HCT116 (cell line): ENCODE measurements at regions not wholly inside any gene's neighbourhood (a gene's known extent, or its start where the extent isn't known, plus 50 kb on each side); places are given as distances from the start of the nearest gene placed in this dataset.

Experiments
- ATAC-seq: fragments of 200-7000 bp; cut with Tn5 transposase; 2 replicates; pipeline ENCODE4 v1.9.1; 2020; ENCODE audit warnings: mild to moderate bottlenecking, moderate library complexity
- BruUV-seq: library from RNA; stranded (reverse); fragments of 400-500 nt; replicated peaks from 2 replicates; lab custom pipeline; 2021; lab: Mats Ljungman, UMichigan
- CTCF ChIA-PET: fragments of 300-600 bp; sonication (Branson Sonifier 250); formaldehyde crosslinking; loops from one replicate; lab custom pipeline; 2021; ENCODE audit warnings: antibody characterized with exemption; lab: Charles Lee
- POLR2A ChIA-PET: fragments of 300-600, 350-600 bp; sonication (Branson Sonifier 250); formaldehyde crosslinking; loops from one replicate; lab custom pipeline; 2021; ENCODE audit warnings: antibody characterized with exemption; lab: Charles Lee
- RAD21 ChIA-PET, 2 experiments: fragments of 300-600 bp; sonication (Branson Sonifier 250); formaldehyde crosslinking; loops; one replicate each; lab custom pipeline; 2023; ENCODE audit warnings: low total read pairs in 2 of 2; ENCODE audit not compliant: uncharacterized antibody in 2 of 2, unreplicated experiment in 2 of 2, low non-redundant PET in 1 of 2; lab: Charles Lee
- DNase-seq: peaks from one replicate; pipeline ENCODE4 v3.0.0-alpha.2; 2010; ENCODE audit warnings: low read depth, low spot score
- H2AFZ ChIP-seq: fragments of 200-600 bp; shearing (Covaris generic), sonication (generic); 2 replicates; pipeline ENCODE4 v1.6.1; 2017; ENCODE audit warnings: low read depth, mixed run types, mixed read lengths, antibody characterized with exemption, low read length; ENCODE audit not compliant: poor library complexity, severe bottlenecking
- H3K27ac ChIP-seq: 2 replicates; pipeline ENCODE4 v1.5.1; 2012; ENCODE audit warnings: low read depth, low read length
- H3K27me3 ChIP-seq: fragments of 200-600 bp; sonication (generic); 2 replicates; pipeline ENCODE4 v1.6.1; 2016; ENCODE audit warnings: mixed run types, low read length, mixed read lengths; ENCODE audit not compliant: insufficient read depth
- H3K36me3 ChIP-seq, 2 experiments: fragments of 200-500 bp in 1 of 2; fragments of 200-600 bp in 1 of 2; sonication (Bioruptor generic) in 1 of 2; sonication (generic) in 1 of 2; 2 replicates each; pipeline versions ENCODE4 v1.5.1 to v1.6.1; 2014 to 2016; ENCODE audit warnings: low read length in 2 of 2, inconsistent platforms in 1 of 2, mixed read lengths in 1 of 2, mixed run types in 1 of 2; ENCODE audit not compliant: insufficient read depth in 2 of 2, control insufficient read depth in 1 of 2
- H3K4me1 ChIP-seq, 2 experiments: fragments of 200-600 bp in 1 of 2; sonication (generic) in 1 of 2; 2 replicates each; pipeline versions ENCODE4 v1.5.1 to v1.6.1; 2012 to 2017; ENCODE audit warnings: low read length in 2 of 2, inconsistent platforms in 1 of 2, mild to moderate bottlenecking in 1 of 2, mixed read lengths in 1 of 2, mixed run types in 1 of 2, moderate library complexity in 1 of 2; ENCODE audit not compliant: insufficient read depth in 2 of 2, control insufficient read depth in 1 of 2
- H3K4me2 ChIP-seq: fragments of 200-600 bp; sonication (generic); 2 replicates; pipeline ENCODE4 v1.6.1; 2017; ENCODE audit warnings: mixed run types, low read length, mixed read lengths
- H3K4me3 ChIP-seq, 2 experiments: fragments of 200-600 bp in 1 of 2; sonication (generic) in 1 of 2; replicated peaks in 1 of 2; 2 replicates each; pipeline ENCODE4 v1.5.1; 2011 to 2016; ENCODE audit warnings: low read length in 2 of 2, control low read depth in 1 of 2, low read depth in 1 of 2, mild to moderate bottlenecking in 1 of 2, mixed read lengths in 1 of 2, mixed run types in 1 of 2
- H3K79me2 ChIP-seq: fragments of 200-600 bp; sonication (generic); 2 replicates; pipeline ENCODE4 v1.6.1; 2017; ENCODE audit warnings: mild to moderate bottlenecking, mixed run types, low read length, moderate library complexity, mixed read lengths; ENCODE audit not compliant: insufficient read depth
- H3K9ac ChIP-seq: fragments of 200-600 bp; sonication (generic); 2 replicates; pipeline ENCODE4 v1.6.1; 2016; ENCODE audit warnings: low read length, mixed read lengths
- H3K9me2 ChIP-seq: fragments of 200-600 bp; sonication (generic), shearing (Covaris generic); 2 replicates; pipeline ENCODE4 v1.6.1; 2017; ENCODE audit warnings: mixed run types, mild to moderate bottlenecking, moderate library complexity; ENCODE audit not compliant: insufficient read depth
- H3K9me3 ChIP-seq, 2 experiments: fragments of 200-500 bp in 1 of 2; fragments of 200-600 bp in 1 of 2; sonication (Bioruptor generic) in 1 of 2; sonication (generic) in 1 of 2; 2 replicates each; pipeline ENCODE4 v1.6.1; 2014 to 2017; ENCODE audit warnings: low read length in 2 of 2, mixed read lengths in 2 of 2, inconsistent platforms in 1 of 2, low read depth in 1 of 2, mild to moderate bottlenecking in 1 of 2, mixed run types in 1 of 2, moderate library complexity in 1 of 2; ENCODE audit not compliant: control insufficient read depth in 1 of 2, insufficient read depth in 1 of 2
- H4K20me1 ChIP-seq: fragments of 200-600 bp; sonication (generic), shearing (Covaris generic); 2 replicates; pipeline ENCODE4 v1.6.1; 2017; ENCODE audit warnings: mixed run types, mild to moderate bottlenecking, moderate library complexity; ENCODE audit not compliant: insufficient read depth
- EZH2phosphoT487 ChIP-seq: fragments of 200-600 bp; IDR thresholded peaks from 2 replicates; pipeline ENCODE4 v1.6.1; 2018; ENCODE audit warnings: antibody characterized with exemption, borderline replicate concordance
- POLR2A ChIP-seq: IDR thresholded peaks from 2 replicates; pipeline ENCODE4 v1.7.0; 2011; ENCODE audit warnings: borderline replicate concordance; ENCODE audit not compliant: insufficient read depth, insufficient read length; ENCODE audit errors: extremely low read depth
- POLR2AphosphoS5 ChIP-seq: IDR thresholded peaks from 2 replicates; pipeline ENCODE4 v1.6.1; 2011; ENCODE audit warnings: mild to moderate bottlenecking, low read depth, low read length, moderate library complexity
- SP1 ChIP-seq: IDR thresholded peaks from 2 replicates; pipeline ENCODE4 v1.6.1; 2012; ENCODE audit warnings: low read depth
- SRF ChIP-seq: IDR thresholded peaks from 2 replicates; pipeline ENCODE4 v1.6.1; 2012; ENCODE audit warnings: low read depth
- TCF7L2 ChIP-seq: IDR thresholded peaks from 2 replicates; pipeline ENCODE4 v1.7.0; 2011; ENCODE audit warnings: borderline replicate concordance, inconsistent platforms; ENCODE audit not compliant: insufficient read depth, insufficient read length; ENCODE audit errors: extremely low read depth
- YY1 ChIP-seq: IDR thresholded peaks from 2 replicates; pipeline ENCODE4 v1.6.1; 2011; ENCODE audit warnings: low read length, low read depth, moderate library complexity, mild to moderate bottlenecking; ENCODE audit not compliant: insufficient replicate concordance; ENCODE audit errors: extremely low read depth
- ZFX ChIP-seq: fragments of 450-650 bp; IDR thresholded peaks from 2 replicates; pipeline ENCODE4 v1.6.1; 2017
- ZNF274 ChIP-seq: fragments of 200-500 bp; sonication (Bioruptor generic); IDR thresholded peaks from 2 replicates; pipeline ENCODE4 v1.6.1; 2014; ENCODE audit warnings: mild to moderate bottlenecking, low read depth, low read length, inconsistent platforms
- intact Hi-C: fragments of 100-400 bp; cut with micrococcal nuclease; formaldehyde crosslinking; loops from 2 replicates; pipeline ENCODE4 v1.10.0; 2022
- TF ChIP-seq, protein P1 (sequence below): IDR thresholded peaks from 2 replicates; pipeline ENCODE4 v1.6.1; 2012
- TF ChIP-seq, protein P2 (sequence below): IDR thresholded peaks from 2 replicates; pipeline ENCODE4 v1.6.1; 2011; ENCODE audit warnings: mild to moderate bottlenecking, low read length, moderate library complexity; ENCODE audit not compliant: insufficient replicate concordance; ENCODE audit errors: extremely low read depth

DNA sequence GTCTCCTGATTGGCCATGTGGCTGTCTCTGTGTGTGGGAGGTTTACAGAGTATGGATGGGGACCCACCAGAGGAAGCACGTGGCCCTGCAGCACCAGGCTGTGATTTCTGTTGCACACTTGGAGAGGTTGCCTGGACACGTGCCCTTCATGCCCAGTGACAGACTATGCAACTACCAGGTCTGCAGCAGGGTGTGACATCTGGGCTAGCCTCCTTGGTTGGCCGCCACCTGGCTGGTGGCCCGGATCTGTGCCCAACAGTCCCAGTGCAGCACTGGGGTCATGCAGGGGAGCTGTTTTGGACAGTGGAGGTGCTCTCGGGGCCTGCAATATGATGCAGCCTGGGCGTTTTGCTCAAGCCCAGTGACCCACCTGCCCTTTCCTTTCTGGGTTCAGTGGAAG lies 212.5 kb downstream of the UBE3A start:
- H3K27ac ChIP-seq: no peak overlapping the region
- no peak overlapping the region for H3K9ac ChIP-seq
- H2AFZ ChIP-seq: no peak overlapping the region
- no peaks in the 10 kb centered on the region for H3K9me2 ChIP-seq
- intact Hi-C loops: no loop called here
- ChIA-PET CTCF (no interaction called here), RAD21 (no interaction called here), POLR2A (no interaction called here)
- no peaks in the 10 kb centered on the region for H3K4me1 ChIP-seq
- no peak overlapping the region for H3K4me3 ChIP-seq
- DNase-seq (no peak), ATAC-seq (no peak)
- H3K9me3 ChIP-seq: peaks cover 4 to 32% of the 10 kb centered on the region in 2 experiments; a peak in 2 of 4 replicates
- no peaks in the 10 kb centered on the region for H3K79me2 ChIP-seq
- H3K36me3 ChIP-seq: no peaks in the 10 kb centered on the region
- H4K20me1 ChIP-seq: no peaks in the 10 kb centered on the region
- H3K4me2 ChIP-seq: no peak overlapping the region
- H3K27me3 ChIP-seq: no peaks in the 10 kb centered on the region
- TF ChIP-seq ZNF274 (no peak), SRF (no peak), POLR2AphosphoS5 (no peak), TCF7L2 (no peak), POLR2A (no peak), EZH2phosphoT487 (no peak), ZFX (no peak), SP1 (no peak), YY1 (no peak)
- TF ChIP-seq, protein P1, sequence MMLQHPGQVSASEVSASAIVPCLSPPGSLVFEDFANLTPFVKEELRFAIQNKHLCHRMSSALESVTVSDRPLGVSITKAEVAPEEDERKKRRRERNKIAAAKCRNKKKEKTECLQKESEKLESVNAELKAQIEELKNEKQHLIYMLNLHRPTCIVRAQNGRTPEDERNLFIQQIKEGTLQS: no peak
- TF ChIP-seq, protein P2, sequence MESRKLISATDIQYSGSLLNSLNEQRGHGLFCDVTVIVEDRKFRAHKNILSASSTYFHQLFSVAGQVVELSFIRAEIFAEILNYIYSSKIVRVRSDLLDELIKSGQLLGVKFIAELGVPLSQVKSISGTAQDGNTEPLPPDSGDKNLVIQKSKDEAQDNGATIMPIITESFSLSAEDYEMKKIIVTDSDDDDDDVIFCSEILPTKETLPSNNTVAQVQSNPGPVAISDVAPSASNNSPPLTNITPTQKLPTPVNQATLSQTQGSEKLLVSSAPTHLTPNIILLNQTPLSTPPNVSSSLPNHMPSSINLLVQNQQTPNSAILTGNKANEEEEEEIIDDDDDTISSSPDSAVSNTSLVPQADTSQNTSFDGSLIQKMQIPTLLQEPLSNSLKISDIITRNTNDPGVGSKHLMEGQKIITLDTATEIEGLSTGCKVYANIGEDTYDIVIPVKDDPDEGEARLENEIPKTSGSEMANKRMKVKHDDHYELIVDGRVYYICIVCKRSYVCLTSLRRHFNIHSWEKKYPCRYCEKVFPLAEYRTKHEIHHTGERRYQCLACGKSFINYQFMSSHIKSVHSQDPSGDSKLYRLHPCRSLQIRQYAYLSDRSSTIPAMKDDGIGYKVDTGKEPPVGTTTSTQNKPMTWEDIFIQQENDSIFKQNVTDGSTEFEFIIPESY: no peak
- BruUV-seq: no TSS peak
